BJ (cell line): ENCODE measurements at regions not wholly inside any gene's neighbourhood (a gene's known extent, or its start where the extent isn't known, plus 50 kb on each side); places are given as distances from the start of the nearest gene placed in this dataset.

Experiments used
- CTCF ChIA-PET: fragments of 350-600 bp; formaldehyde crosslinking; extraction: SDS; loops from one replicate; lab custom pipeline; 2021; ENCODE audit warnings: antibody characterized with exemption, inconsistent platforms; lab: Yijun Ruan, JAX
- POLR2A ChIA-PET: fragments of 300-600 bp; sonication (Branson Sonifier 250); formaldehyde crosslinking; extraction: SDS; loops from one replicate; lab custom pipeline; 2021; ENCODE audit warnings: antibody characterized with exemption; lab: Charles Lee
- DNase-seq: peaks from one replicate; pipeline ENCODE4 v3.0.0-alpha.2; 2011; ENCODE audit warnings: low read depth
- H3K27me3 ChIP-seq: 2 replicates; pipeline ENCODE4 v1.6.0; 2011; ENCODE audit warnings: low read length; ENCODE audit not compliant: control insufficient read depth, insufficient read depth
- H3K36me3 ChIP-seq: 2 replicates; pipeline ENCODE4 v1.5.1; 2011; ENCODE audit warnings: low read length; ENCODE audit not compliant: control insufficient read depth, insufficient read depth
- H3K4me3 ChIP-seq: 2 replicates; pipeline ENCODE4 v1.5.1; 2011; ENCODE audit warnings: low read depth, mild to moderate bottlenecking, control low read depth, low read length
- CTCF ChIP-seq: IDR thresholded peaks from 2 replicates; pipeline ENCODE4 v1.5.1; 2011; ENCODE audit warnings: low read depth, mild to moderate bottlenecking, control low read depth, inconsistent platforms, low read length, moderate library complexity; ENCODE audit not compliant: insufficient read depth

GRCh38 chr7:50953820-50954219 lies 171.1 kb upstream of the GRB10 start:
- Histone ChIP-seq H3K27me3 (no peaks in the 10 kb centered on the region; the same call in 1 of the 2 replicates), H3K4me3 (no peak overlapping the region), H3K36me3 (no peaks in the 10 kb centered on the region)
- ChIA-PET POLR2A (no interaction called here), CTCF (interaction anchor here (1.2 kb wide), 1 partner anchor 10 kb away, joined by 4 read pairs; no protein-coding TSS in a partner anchor)
- no peak for TF ChIP-seq CTCF
- DNase-seq: no peak

- no peak for TF ChIP-seq CTCF
- H3K36me3 ChIP-seq: no peaks in the 10 kb centered on the region
- no peak overlapping the region for H3K4me3 ChIP-seq
- no peak for DNase-seq
- POLR2A ChIA-PET: no interaction called here
- CTCF ChIA-PET: no interaction called here
- no peaks in the 10 kb centered on the region; the same call in 1 of the 2 replicates for H3K27me3 ChIP-seq
These were observed 170.6 kb upstream of the GRB10 start for GRCh38 chr7:50953303-50953702.

- H3K27me3 ChIP-seq: no peaks in the 10 kb centered on the region; the same call in 1 of the 2 replicates
- no peak overlapping the region for H3K4me3 ChIP-seq
- H3K36me3 ChIP-seq: no peaks in the 10 kb centered on the region
- ChIA-PET POLR2A (no interaction called here), CTCF (no interaction called here)
- no peak for TF ChIP-seq CTCF
- no peak for DNase-seq
These were observed 169.8 kb upstream of the GRB10 start for GRCh38 chr7:50952544-50952943.

GRCh38 chr7:50952120-50952519 lies 169.4 kb upstream of the GRB10 start:
- no peaks in the 10 kb centered on the region for H3K36me3 ChIP-seq
- ChIA-PET CTCF (no interaction called here), POLR2A (no interaction called here)
- DNase-seq: no peak
- H3K4me3 ChIP-seq: no peak overlapping the region
- peaks cover 2% of the 10 kb centered on the region for H3K27me3 ChIP-seq
- no peak for TF ChIP-seq CTCF

- POLR2A ChIA-PET: no interaction called here
- CTCF ChIA-PET: no interaction called here
- Histone ChIP-seq H3K4me3 (no peak overlapping the region), H3K36me3 (no peaks in the 10 kb centered on the region), H3K27me3 (peaks cover 10% of the 10 kb centered on the region)
- no peak for DNase-seq
- no peak for TF ChIP-seq CTCF
These were observed 160.8 kb upstream of the GRB10 start for GRCh38 chr7:50943482-50943881.
